Mesenchymal stem cell (in vitro differentiated cells and primary cell): ENCODE measurements at regions not wholly inside any gene's neighbourhood (a gene's known extent, or its start where the extent isn't known, plus 50 kb on each side); places are given as distances from the start of the nearest gene placed in this dataset.

Experiments
- DNase-seq: peaks from one replicate; pipeline ENCODE4 v3.0.0-alpha.2; 2013
- H2AFZ ChIP-seq: one replicate; pipeline ENCODE4 v1.6.1; 2013; ENCODE audit warnings: low read depth, mild to moderate bottlenecking, control low read depth, inconsistent platforms, low read length, moderate library complexity
- H2AK5ac ChIP-seq: 2 replicates; pipeline ENCODE4 v1.6.1; 2013; ENCODE audit warnings: low read length, moderate library complexity, mild to moderate bottlenecking, inconsistent platforms; ENCODE audit not compliant: severe bottlenecking
- H2BK120ac ChIP-seq: one replicate; pipeline ENCODE4 v1.6.1; 2013; ENCODE audit warnings: low read depth, mild to moderate bottlenecking, inconsistent platforms, low read length, moderate library complexity
- H2BK12ac ChIP-seq, 2 experiments: one replicate each; pipeline ENCODE4 v1.6.1; 2013; ENCODE audit warnings: inconsistent platforms in 2 of 2, low read length in 2 of 2, mild to moderate bottlenecking in 2 of 2, moderate library complexity in 2 of 2, control low read depth in 1 of 2
- H2BK15ac ChIP-seq: one replicate; pipeline ENCODE4 v1.6.1; 2013; ENCODE audit warnings: mild to moderate bottlenecking, low read depth, inconsistent platforms; ENCODE audit not compliant: poor library complexity, severe bottlenecking
- H2BK5ac ChIP-seq: 2 replicates; pipeline ENCODE4 v1.6.1; 2013; ENCODE audit warnings: low read depth, mild to moderate bottlenecking, low read length, control low read depth, inconsistent platforms; ENCODE audit not compliant: poor library complexity, severe bottlenecking
- H3K14ac ChIP-seq, 2 experiments: one replicate each; pipeline ENCODE4 v1.6.1; 2013; ENCODE audit warnings: inconsistent platforms in 2 of 2, low read length in 2 of 2, control low read depth in 1 of 2, mild to moderate bottlenecking in 1 of 2, moderate library complexity in 1 of 2
- H3K18ac ChIP-seq, 2 experiments: one replicate each; pipeline ENCODE4 v1.6.1; 2013; ENCODE audit warnings: inconsistent platforms in 2 of 2, low read length in 2 of 2, control low read depth in 1 of 2, low read depth in 1 of 2, mild to moderate bottlenecking in 1 of 2
- H3K23ac ChIP-seq, 2 experiments: one replicate each; pipeline ENCODE4 v1.6.1; 2013; ENCODE audit warnings: inconsistent platforms in 2 of 2, low read length in 2 of 2, mild to moderate bottlenecking in 2 of 2, moderate library complexity in 2 of 2, control low read depth in 1 of 2
- H3K27ac ChIP-seq: 2 replicates; pipeline ENCODE4 v1.5.1; 2013; ENCODE audit warnings: mild to moderate bottlenecking, moderate library complexity, low read length, control low read depth, inconsistent platforms; ENCODE audit not compliant: poor library complexity, severe bottlenecking
- H3K27me3 ChIP-seq, 2 experiments: 2 replicates each; pipeline versions ENCODE4 v1.6.1 to v1.7.0; 2013; ENCODE audit warnings: low read length in 2 of 2, mild to moderate bottlenecking in 2 of 2, moderate library complexity in 2 of 2, control low read depth in 1 of 2, inconsistent platforms in 1 of 2; ENCODE audit not compliant: control insufficient read depth in 1 of 2, insufficient read depth in 1 of 2
- H3K36me3 ChIP-seq, 2 experiments: 2 replicates each; pipeline versions ENCODE4 v1.6.1 to v1.7.0; 2013; ENCODE audit warnings: low read length in 2 of 2, control low read depth in 1 of 2, inconsistent platforms in 1 of 2, low read depth in 1 of 2, mild to moderate bottlenecking in 1 of 2; ENCODE audit not compliant: insufficient read depth in 2 of 2, control insufficient read depth in 1 of 2
- H3K4ac ChIP-seq, 2 experiments: one replicate each; pipeline ENCODE4 v1.6.1; 2013; ENCODE audit warnings: inconsistent platforms in 2 of 2, low read length in 2 of 2, mild to moderate bottlenecking in 2 of 2, moderate library complexity in 2 of 2, control low read depth in 1 of 2, low read depth in 1 of 2
- H3K4me1 ChIP-seq: 2 replicates; pipeline ENCODE4 v1.6.1; 2013; ENCODE audit warnings: low read depth, low read length, control low read depth; ENCODE audit not compliant: control insufficient read depth, insufficient read depth
- H3K4me2 ChIP-seq: 2 replicates; pipeline ENCODE4 v1.6.1; 2013; ENCODE audit warnings: low read length, mild to moderate bottlenecking, inconsistent platforms; ENCODE audit not compliant: poor library complexity, severe bottlenecking
- H3K4me3 ChIP-seq, 2 experiments: 2 replicates each; pipeline versions ENCODE4 v1.5.1 to v1.7.0; 2013; ENCODE audit warnings: low read length in 2 of 2, mild to moderate bottlenecking in 2 of 2, control low read depth in 1 of 2, low read depth in 1 of 2; ENCODE audit not compliant: insufficient read depth in 1 of 2
- H3K79me1 ChIP-seq: replicated peaks from 2 replicates; pipeline ENCODE4 v1.6.1; 2013; ENCODE audit warnings: mild to moderate bottlenecking, control low read depth, low read length, inconsistent platforms; ENCODE audit not compliant: poor library complexity, severe bottlenecking
- H3K9ac ChIP-seq: 2 replicates; pipeline ENCODE4 v1.7.0; 2013; ENCODE audit warnings: mild to moderate bottlenecking, low read length, moderate library complexity
- H3K9me3 ChIP-seq: 2 replicates; pipeline ENCODE4 v1.7.0; 2013; ENCODE audit warnings: mild to moderate bottlenecking, low read length; ENCODE audit not compliant: control insufficient read depth
- H4K8ac ChIP-seq: one replicate; pipeline ENCODE4 v1.6.1; 2013; ENCODE audit warnings: inconsistent platforms, mild to moderate bottlenecking, low read length, moderate library complexity
- H4K91ac ChIP-seq: one replicate; pipeline ENCODE4 v1.6.1; 2013; ENCODE audit warnings: mild to moderate bottlenecking, low read length, inconsistent platforms
- WGBS: methylation state at CpG from one replicate; pipeline ENCODE4 v1.1.7; 2013; ENCODE audit warnings: mixed read lengths; 5-methylcytosine and 5-hydroxymethylcytosine counted together

DNA sequence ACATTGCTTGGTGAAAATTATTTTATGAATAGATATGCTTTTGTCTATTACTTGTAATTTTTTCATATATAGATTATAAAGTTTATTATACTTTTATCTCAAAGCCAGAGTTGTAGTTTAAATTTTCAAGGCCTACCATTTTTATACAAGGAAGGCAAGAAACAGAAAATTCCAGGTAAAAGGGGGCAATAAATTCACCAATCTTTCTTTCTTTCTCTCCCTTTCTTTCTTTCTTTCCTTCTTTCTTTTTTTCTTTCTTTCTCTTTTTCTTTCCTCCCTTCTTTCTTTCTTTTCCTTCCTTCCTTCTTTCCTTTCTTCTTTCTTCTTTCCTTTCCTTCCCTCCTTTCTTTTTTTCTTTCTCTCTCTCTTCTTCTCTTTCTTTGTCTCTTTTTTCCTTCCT, 529.4 kb downstream of the PCDH17 start:
- DNase-seq: no peak
- Histone ChIP-seq H2AK5ac (no peak overlapping the region), H3K4me3 (no peak overlapping the region), H4K8ac (no peak overlapping the region), H3K9me3 (no peaks in the 10 kb centered on the region), H3K27me3 (no peaks in the 10 kb centered on the region), H3K14ac (no peak overlapping the region), H3K4me2 (no peak overlapping the region), H2BK120ac (no peak overlapping the region), H3K18ac (no peak overlapping the region), H3K23ac (no peak overlapping the region), H3K79me1 (no peaks in the 10 kb centered on the region), H3K9ac (no peak overlapping the region), H3K4ac (no peak overlapping the region), H3K27ac (no peak overlapping the region), H3K4me1 (no peaks in the 10 kb centered on the region), H2BK5ac (no peak overlapping the region), H2BK15ac (no peak overlapping the region), H2AFZ (no peak overlapping the region), H3K36me3 (no peaks in the 10 kb centered on the region), H4K91ac (no peak overlapping the region), H2BK12ac (no peak overlapping the region)

GRCh38 chr13:58165617-58166016, 534.1 kb downstream of the PCDH17 start:
- Histone ChIP-seq H3K4ac (no peak overlapping the region), H3K9me3 (peaks cover 5% of the 10 kb centered on the region)

GRCh38 chr13:58181111-58181510, 549.6 kb downstream of the PCDH17 start:
- Histone ChIP-seq H4K91ac (no peak overlapping the region), H3K4me1 (no peaks in the 10 kb centered on the region), H2AFZ (no peak overlapping the region), H3K9me3 (peaks cover 20% of the 10 kb centered on the region), H3K4me2 (no peak overlapping the region), H3K14ac (no peak overlapping the region), H3K4me3 (no peak overlapping the region), H2AK5ac (no peak overlapping the region), H2BK120ac (no peak overlapping the region), H3K27me3 (no peaks in the 10 kb centered on the region), H3K23ac (no peak overlapping the region), H3K79me1 (no peaks in the 10 kb centered on the region), H3K18ac (no peak overlapping the region), H3K36me3 (no peaks in the 10 kb centered on the region), H2BK15ac (no peak overlapping the region), H3K27ac (no peak overlapping the region), H2BK12ac (no peak overlapping the region), H4K8ac (no peak overlapping the region), H2BK5ac (no peak overlapping the region), H3K9ac (no peak overlapping the region), H3K4ac (no peak overlapping the region)
- no peak for DNase-seq
- WGBS: 97% methylated on average over 3 of the region's 3 CpGs

More at GRCh38 chr13:58165617-58166016, 534.1 kb downstream of the PCDH17 start:
- 88% methylated on average over 3 of the region's 4 CpGs for WGBS
- H3K27ac ChIP-seq: no peak overlapping the region
- no peak overlapping the region for H3K4me2 ChIP-seq
- no peak overlapping the region for H3K14ac ChIP-seq
- H4K8ac ChIP-seq: no peak overlapping the region
- H2BK5ac ChIP-seq: no peak overlapping the region
- H3K27me3 ChIP-seq: no peaks in the 10 kb centered on the region
- H3K9ac ChIP-seq: no peak overlapping the region
- no peak for DNase-seq
- no peak overlapping the region for H3K4me3 ChIP-seq
- H3K18ac ChIP-seq: no peak overlapping the region
- H3K79me1 ChIP-seq: no peaks in the 10 kb centered on the region
- H2BK12ac ChIP-seq: no peak overlapping the region
- H2BK15ac ChIP-seq: no peak overlapping the region
- H2BK120ac ChIP-seq: no peak overlapping the region
- no peak overlapping the region for H4K91ac ChIP-seq
- H2AFZ ChIP-seq: no peak overlapping the region
- H3K23ac ChIP-seq: no peak overlapping the region
- H2AK5ac ChIP-seq: no peak overlapping the region
- H3K36me3 ChIP-seq: no peaks in the 10 kb centered on the region
- no peaks in the 10 kb centered on the region for H3K4me1 ChIP-seq

DNA sequence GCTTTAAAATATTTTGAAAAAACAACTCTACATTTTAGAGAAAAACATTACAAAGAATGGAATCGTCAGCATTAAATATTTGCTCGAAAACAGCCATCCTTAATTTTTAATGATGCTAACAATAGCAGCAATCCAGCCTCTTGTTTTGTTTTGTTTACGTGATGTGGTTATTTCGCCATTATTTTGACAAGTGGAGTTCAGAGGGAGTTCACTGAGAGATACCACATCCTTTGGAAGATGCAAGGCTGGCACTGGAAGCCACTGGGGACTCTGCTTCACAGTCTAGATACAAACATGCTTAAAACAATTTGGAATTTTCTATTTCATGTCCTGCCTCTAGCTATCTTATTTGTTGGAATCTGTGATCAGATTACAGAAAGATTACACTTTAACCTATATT, 556.3 kb downstream of the PCDH17 start:
- H3K4ac ChIP-seq: no peak overlapping the region
- H3K23ac ChIP-seq: no peak overlapping the region
- H3K36me3 ChIP-seq: no peaks in the 10 kb centered on the region
- H3K4me2 ChIP-seq: no peak overlapping the region
- no peak overlapping the region for H4K8ac ChIP-seq
- DNase-seq: no peak
- no peaks in the 10 kb centered on the region for H3K27me3 ChIP-seq
- H2BK120ac ChIP-seq: no peak overlapping the region
- H2AK5ac ChIP-seq: no peak overlapping the region
- H2BK12ac ChIP-seq: no peak overlapping the region
- no peak overlapping the region for H3K14ac ChIP-seq
- WGBS: 93% methylated on average over 3 of the region's 4 CpGs
- H3K4me3 ChIP-seq: no peak overlapping the region
- no peak overlapping the region for H3K18ac ChIP-seq
- H4K91ac ChIP-seq: no peak overlapping the region
- H3K27ac ChIP-seq: no peak overlapping the region
- H3K9me3 ChIP-seq: peaks cover 7% of the 10 kb centered on the region
- no peak overlapping the region for H3K9ac ChIP-seq
- no peaks in the 10 kb centered on the region for H3K79me1 ChIP-seq
- no peaks in the 10 kb centered on the region for H3K4me1 ChIP-seq
- no peak overlapping the region for H2BK15ac ChIP-seq
- no peak overlapping the region for H2BK5ac ChIP-seq
- no peak overlapping the region for H2AFZ ChIP-seq
